ENCODE measurements at regions not wholly inside any gene's neighbourhood (a gene's known extent, or its start where the extent isn't known, plus 50 kb on each side); places are given as distances from the start of the nearest gene placed in this dataset.
"Not testable (repeated sequence)": the region's sequence is repeated elsewhere in the genome, so short reads cannot be mapped to it uniquely, and the experiment has no call there.

DNA sequence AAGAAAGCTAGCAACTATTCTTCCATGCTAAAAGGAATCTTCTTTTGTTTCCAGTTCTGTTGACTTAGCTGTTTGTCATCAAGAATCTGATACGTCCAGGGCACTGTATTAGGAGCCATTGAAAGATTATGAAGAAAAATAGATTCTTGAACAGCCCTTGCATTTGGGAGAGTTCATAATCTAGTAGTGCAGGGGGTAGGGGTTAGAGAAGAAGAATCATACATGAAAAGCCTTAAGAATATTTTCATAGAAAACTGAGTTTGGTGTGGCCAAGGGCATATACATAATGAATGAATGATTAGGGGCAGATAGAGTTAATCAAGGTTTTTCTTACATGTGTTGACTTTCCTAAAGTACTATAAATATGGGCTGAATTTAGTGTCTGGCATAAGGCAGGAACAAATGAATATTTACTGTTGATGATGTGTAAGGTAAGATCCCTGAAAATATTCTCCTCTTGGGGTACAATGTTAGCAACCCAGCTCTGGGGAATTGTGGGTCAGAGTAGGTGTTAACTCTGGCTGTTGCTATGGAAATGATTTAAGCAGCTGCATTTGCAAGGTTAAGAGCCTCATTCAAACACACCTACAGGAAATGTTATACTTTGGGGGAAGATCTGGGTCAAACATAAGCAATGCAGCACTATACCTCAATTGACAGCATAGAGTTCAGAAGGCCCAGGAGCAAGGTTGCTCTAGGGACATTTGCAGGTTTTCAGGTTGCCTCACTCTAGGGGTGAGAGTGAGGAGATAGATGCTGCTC lies 667.3 kb upstream of the CITED2 start:
- no peak for DNase-seq (ENCODE audit: low read depth in 2 of 2)

DNA sequence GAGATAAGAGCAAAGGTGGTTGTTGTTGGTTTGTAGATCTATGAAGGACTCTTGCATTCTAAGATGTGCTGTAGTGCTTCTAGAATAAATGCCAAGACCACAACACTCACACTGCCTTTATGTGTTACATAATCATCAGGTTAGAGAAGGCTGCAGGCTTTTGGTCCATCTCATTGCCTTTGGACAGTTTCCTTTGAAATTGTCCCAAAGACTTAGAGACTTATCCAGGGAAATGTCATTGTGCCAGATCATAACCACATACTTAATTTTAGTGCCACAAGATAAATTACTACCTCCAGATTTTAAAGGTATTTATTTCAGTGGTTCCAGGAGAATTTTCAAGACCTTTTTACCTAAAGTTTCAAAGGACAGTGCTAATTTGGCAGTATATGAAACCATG lies 666.6 kb upstream of the CITED2 start:
- DNase-seq (ENCODE audit: low read depth in 2 of 2): no peak

DNA sequence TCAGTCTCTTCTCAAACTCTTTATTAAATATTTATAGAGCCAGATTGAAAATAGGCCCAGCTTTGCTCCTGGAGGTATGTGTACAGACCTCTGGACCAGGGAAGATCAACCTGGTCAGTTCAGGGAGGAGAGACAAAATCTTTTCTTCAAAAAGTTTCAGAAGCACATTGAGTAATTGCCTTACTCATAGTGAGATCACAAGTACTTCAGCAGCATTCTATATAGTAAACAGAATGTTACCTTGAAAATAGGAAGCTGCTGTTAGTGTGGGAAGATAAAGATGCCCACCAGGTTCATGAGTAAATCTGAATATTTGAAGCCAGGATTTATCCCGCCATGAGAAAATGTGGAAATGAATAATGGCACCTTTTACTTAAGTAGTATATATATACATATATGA lies 665.9 kb upstream of the CITED2 start:
- no peak for DNase-seq (ENCODE audit: low read depth in 2 of 2)

DNA sequence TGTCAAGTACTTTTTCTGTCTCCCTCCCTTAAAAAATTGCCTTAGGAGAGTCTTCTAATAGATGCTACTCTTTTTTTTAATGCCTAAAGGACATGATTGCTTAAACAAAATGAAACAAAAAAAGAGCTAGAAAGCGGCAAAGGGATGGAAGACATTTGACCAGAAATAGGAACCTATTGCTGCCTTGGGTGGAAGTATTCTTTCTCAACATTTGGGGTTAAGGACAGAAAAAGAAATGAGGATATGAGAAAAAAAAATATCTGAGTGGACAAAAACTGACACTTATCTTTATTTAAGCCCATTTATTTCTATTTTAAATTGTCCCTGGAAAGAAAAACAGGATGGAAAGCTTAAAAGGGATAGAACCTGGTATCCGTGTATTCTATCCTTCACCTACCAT lies 664.9 kb upstream of the CITED2 start:
- DNase-seq (ENCODE audit: low read depth in 2 of 2): no peak

DNA sequence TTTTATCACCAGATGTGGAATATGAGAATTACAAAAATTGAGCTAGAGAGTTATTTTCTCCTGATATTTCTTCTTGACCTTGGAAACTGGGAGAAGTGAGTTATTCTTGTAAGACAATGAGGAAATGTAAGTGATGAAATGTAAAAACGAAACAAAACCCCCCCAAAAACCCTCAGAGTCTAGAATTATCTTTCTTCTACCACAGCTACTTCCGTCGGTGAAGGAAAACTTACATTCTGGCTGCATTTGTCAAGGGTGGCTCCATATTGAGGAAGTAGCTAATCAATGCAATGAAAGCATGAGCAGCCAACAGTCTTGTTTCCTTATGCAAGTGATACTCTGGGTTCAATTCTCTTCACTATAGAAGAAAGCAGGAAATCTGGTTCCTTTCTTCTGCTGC lies 661.7 kb upstream of the CITED2 start:
- no peak for DNase-seq (ENCODE audit: low read depth in 2 of 2)

DNA sequence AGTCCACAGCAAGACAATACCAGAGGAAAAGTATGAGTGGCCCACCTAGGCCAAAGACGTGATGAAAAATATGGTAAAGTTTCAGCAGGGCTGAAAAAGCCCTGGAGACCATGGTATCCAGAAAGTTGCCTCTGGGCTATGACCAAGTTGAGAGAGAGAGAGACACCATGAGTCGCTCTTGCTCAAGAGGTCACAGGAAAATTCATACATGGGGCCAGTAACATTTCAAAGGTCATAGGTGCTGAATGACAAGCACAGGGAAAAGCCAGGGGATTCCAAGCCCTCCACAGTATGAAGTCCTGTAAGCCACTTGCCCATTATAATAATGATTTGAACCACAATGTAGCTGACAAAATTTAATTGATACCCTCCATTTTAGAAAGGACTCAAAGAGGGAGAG lies 657.7 kb upstream of the CITED2 start:
- no peak for DNase-seq (ENCODE audit: low read depth in 2 of 2)

DNA sequence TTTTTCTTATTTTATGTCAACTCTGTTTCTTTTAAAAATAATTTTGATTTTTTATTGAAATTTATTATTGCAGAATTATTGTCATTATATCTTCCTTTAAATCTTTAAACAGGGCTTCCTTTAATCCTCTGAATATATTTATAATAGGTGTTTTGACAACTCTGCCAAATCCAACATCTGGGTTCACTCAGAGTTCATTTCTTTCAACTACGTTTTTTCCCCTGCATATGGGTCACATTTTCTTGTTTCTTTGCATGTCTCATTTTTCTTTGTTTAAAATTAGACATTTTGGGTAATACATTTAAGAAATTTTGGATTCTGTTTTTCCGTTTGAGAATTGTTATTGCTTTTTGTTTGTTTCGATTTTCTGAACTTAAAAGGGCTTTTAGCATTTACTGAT lies 655.1 kb upstream of the CITED2 start:
- DNase-seq (ENCODE audit: low read depth in 2 of 2): no peak

DNA sequence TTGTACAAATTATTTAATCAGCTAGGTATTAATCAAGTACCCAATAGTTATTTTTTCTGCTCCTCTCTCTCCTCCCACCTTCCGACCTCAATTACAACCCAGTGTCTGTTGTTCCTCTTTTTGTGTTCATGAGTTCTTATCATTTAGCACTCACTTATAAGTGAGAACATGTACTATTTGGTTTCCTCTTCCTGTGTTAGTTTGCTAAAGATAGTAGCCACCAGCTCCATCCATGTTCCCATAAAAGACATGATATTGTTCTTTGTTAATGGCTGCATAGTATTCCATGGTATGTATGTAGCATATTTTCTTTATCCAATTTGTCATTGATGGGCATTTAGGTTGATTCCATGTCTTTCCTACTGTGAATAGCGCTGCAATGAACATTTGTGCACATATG lies 652.8 kb upstream of the CITED2 start:
- DNase-seq (ENCODE audit: low read depth in 2 of 2): no peak

DNA sequence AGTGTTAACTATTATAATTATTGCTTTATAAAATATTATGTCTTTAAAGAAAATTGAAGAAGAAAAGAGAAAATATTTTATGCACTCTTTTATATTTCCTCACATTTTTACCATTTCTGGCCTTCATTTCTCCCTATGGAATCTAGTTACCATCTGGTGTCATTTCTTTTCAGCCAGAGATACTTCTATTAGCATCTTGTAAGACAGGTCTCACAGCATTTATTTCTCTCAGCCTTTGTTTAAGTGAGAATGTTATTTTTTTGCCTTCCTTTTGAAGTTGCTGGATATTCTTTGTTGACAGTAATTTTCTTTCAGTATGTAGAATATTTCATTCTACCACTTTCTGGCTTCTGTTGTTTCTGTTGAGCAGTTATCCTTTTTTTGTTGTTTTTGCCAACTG lies 652.1 kb upstream of the CITED2 start:
- no peak for DNase-seq (ENCODE audit: low read depth in 2 of 2)

DNA sequence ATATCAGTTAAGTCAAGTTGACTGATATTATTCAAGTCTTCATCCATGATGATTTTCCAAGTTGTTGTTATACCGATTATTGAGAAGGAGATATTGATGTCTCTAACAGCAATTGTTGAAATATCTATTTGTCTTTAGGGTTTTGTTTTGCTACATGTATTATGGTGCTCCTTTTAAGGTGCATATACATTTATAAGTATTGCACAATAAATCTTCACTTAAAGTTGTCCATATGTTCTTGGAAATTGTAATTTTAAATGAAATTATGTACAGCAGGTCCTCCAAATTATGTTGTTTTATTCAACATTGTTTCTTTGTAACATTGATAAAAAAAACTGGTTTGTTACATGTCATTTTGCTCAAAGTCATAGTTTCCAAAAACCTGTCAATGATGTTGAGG lies 650.7 kb upstream of the CITED2 start:
- DNase-seq (ENCODE audit: low read depth in 2 of 2): no peak

DNA sequence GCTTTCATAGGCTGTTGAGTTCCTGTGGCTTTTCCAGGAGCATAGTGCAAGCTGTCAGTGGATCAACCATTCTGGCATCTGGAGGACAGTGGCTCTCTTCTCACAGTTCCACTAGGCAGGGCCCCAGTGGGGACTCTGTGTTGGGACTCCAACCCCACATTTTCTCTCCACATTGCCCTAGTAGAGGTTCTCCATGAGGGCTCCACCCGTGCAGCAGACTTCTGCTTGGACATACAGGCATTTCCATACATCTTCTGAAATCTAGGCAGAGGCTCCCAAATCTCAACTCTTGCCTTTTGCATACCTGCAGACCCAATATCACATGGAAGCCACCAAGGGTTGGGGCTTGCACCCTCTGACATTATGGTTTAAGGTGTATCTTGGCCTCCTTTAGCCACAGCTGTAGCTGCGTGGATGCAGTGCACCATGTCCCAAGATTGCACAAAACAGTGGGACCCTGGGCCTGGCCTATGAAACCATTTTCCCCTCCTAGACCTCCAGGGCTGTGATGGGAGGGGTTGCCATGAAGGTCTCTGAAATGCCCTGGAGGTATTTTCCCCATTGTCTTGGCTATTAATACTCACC lies 645.9 kb upstream of the CITED2 start:
- no peak for DNase-seq (ENCODE audit: low read depth in 2 of 2)

DNA sequence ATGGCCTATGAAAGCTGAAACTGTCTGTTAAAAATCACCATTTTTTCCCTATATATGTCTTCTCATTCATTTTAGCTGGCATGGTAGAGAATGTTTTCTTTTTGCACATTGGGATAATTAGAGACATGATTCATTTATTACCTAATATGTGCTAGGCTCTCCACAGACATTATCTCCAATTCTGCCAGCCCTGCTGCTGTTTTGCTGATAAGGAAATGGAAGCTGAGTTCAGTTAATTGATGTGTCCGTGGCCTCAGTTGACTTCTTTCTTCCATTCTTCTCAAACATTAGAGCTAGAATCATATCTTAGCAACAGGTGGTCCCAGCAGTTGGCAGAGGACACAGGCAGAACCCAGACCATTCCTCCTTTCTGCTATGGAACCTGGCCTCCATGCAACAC lies 644.1 kb upstream of the CITED2 start:
- DNase-seq (ENCODE audit: low read depth in 2 of 2): no peak

DNA sequence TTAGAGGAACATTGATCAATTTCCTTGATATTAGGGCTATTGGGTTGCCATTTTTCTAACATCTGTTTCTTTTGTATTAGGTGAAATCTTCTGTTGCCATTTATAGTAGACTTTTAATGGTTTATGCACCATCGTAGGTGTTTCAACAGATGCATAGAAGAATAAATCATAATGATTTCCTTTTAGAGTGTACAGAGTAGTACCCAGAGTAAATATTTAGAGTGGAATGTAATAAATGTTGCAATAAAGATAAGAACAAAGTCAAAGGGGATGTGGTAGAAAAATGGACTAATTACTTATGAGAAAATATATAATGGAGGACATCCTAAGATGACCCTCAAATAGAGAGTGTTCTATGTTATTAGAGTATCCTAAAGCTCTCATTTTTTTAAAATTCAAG lies 643.0 kb upstream of the CITED2 start:
- no peak for DNase-seq (ENCODE audit: low read depth in 2 of 2)

DNA sequence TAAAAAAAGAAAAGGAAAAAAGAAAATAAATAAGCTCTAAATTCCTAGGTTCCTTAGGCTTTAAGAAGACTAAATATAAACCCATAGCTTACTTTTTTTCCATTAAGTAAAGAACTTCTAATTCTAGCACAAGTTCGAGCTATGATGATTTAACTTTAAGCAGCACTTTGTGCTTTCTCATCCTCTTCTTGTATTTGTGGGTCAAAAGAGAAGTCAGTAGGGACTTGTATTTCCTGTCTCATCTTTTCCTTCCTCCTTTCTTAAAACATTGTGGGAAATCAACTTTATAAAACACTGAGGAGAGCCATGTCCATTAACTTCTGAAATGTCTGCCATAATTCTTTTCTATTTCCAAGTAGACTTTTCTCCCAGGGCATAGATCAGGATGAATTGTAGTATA lies 637.7 kb upstream of the CITED2 start:
- DNase-seq (ENCODE audit: low read depth in 2 of 2): no peak

DNA sequence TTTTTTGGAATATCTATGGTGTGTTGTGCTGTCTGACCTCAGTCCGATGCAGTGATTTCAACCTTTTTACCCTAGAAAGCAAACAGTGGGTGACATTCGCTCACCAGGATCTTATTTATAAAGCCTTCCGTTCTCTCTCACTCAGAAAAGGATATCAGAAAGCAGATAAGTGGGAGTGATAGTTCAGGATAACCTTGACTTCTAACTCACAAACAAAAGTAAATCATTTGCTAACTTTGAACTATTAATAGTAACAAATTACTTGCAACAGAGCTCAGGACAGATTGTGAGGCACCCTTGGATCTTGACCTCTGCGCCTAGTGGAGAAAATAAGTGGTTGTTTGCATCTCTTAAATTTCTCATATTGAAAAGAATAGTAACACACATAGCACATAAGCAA lies 637.1 kb upstream of the CITED2 start:
- DNase-seq (ENCODE audit: low read depth in 2 of 2): no peak

DNA sequence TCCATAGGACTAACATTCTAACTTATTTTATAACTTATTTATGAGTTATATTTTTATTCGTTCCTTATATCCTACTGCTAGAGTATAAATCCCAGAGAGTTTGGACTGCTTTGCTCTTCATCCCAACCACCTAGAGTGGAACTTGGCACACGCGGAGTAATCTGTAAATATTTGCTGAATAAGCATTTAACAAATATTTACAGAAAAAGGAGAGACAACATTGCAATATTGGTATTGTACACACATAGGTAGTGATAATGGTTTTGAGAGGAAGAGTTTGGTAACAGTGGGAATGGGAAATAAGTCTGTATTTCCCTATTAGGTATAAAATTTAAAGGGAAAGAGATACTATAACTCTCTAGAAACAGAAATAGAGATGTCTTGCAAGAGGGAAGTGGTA lies 634.8 kb upstream of the CITED2 start:
- DNase-seq (ENCODE audit: low read depth in 2 of 2): no peak

DNA sequence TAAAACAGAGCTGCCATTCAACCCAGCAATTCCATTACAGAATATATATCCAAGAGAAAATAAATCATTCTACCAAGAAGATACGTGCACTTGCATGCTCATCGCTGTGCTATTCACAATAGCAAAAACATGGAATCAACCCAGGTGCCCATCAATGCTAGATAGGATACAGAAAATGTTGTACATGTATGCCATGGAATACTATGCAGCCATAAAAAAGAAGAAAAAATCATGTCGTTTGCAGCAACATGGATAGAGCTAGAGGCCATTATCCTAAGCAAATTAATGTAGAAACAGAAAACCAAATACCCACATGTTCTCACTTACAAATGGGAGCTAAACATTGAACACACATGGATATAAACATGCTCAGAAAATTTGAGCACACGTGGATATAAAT lies 633.1 kb upstream of the CITED2 start:
- no peak for DNase-seq (ENCODE audit: low read depth in 2 of 2)

DNA sequence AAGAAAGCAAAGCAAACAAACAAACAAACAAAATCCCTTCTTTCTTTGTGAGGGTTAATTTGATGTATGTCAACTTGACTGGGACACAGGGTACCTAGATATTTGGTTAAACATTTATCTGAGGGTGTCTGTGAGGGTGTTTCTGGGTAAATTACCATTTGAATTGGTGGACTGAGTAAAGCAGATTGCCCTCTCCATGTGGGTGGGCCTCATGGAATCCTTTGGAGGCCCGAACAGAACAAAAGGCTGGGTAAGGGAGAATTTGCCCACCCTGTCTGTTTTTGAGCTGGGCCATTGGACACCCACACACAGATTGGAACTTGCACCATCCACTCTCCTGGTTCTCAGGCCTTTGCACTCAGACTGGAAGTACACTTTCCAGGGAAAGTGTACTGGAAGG lies 628.8 kb upstream of the CITED2 start:
- no peak for DNase-seq (ENCODE audit: low read depth in 2 of 2)

DNA sequence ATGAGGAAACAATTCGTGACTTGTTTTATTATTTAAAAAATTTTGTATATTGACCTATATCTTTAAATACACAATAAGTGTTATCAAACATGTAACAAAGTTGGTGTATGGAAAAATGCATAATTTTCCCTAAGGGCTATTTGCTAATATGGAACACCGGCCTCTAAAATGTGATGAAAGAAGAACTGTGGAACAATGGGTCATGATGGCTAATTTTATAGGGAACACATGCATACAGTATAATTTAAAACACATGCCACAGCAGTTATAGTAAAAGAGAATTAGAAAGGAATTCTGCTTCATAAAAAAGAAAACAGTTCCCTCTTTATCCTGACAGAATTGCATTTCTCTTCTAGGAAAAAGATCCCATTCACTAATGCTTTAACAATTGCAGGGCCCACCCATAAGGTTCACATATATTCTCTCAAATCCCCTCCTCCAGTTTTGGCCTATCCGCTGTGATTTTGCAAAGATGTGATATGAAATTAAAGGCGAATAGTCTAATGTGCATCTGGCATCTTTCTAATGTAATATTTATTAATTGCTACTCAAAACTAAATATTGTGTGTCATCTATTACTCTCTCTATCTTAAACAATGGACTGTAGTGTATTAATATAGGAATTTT lies 628.1 kb upstream of the CITED2 start:
- no peak for DNase-seq (ENCODE audit: low read depth in 2 of 2)

DNA sequence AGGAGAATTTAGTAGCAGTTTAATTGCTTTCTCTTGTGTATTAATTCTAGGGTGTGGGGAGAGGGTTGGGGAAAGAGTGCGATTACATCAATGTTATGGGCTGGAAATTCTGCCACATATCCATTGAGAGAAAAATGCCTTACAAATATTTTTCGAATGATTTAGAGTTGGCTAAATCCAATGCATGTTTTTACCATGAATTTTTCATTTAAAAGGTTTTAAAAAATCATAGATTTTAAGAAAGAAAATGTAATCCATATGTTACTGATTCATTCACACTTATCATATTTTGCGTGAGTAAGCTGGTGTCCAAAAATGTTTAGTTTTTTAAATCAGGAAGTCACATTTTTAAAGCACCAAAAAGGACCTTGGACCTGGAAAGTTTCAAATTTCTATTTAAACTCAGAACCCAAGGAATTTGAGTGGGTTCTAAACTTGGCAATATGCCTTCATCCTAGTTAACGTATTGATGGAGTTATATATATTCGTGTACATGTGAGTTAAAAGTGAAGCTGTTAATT lies 627.4 kb upstream of the CITED2 start:
- DNase-seq (ENCODE audit: low read depth in 2 of 2): no peak

DNA sequence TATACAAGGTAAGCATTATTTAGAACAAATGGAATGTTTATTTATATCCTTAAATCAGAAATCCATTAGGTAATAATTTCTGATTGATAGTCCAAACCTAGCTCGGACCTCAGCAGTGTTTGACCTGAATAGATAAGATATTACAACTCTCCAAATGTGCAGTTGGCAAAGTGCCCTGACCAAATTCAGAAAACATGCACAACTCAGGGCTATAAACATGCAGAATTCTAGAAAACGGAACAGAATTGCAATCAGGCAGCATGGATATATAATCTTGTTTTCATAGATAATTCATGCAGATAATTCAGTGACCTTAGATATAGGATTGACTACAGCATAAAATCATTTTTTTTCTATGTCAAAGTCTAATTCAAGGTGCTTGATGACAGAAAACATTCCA lies 626.6 kb upstream of the CITED2 start:
- DNase-seq (ENCODE audit: low read depth in 2 of 2): no peak

DNA sequence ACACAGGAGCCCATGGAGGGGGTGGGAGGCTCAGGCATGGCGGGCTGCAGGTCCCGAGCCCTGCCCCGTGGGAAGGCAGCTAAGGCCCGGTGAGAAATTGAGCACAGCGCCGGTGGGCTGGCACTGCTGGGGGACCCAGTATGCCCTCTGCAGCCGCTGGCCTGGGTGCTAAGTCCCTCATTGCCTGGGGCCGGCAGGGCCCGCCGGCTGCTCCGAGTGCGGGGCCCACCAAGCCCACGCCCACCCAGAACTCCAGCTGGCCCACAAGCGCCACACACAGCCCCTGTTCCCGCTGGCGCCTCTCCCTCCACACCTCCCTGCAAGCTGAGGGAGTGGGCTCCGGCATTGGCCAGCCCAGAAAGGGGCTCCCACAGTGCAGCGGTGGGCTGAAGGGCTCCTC lies 625.2 kb upstream of the CITED2 start:
- not testable (repeated sequence) for DNase-seq (ENCODE audit: low read depth in 2 of 2)

DNA sequence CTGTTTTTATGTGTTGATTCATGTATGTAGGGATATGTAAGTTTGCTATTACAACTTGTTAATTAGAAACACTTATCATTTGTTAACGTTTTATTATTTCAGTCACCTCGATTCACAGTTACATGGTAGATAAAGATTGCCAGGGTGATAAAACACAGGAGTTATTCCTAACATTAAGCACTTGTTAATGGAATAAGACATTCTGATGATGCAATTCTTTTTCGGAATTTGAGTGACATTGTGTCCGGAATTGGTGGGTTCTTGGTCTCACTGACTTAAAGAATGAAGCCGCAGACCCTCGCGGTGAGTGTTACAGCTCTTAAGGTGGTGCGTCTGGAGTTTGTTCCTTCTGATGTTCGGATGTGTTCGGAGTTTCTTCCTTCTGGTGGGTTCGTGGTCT lies 624.0 kb upstream of the CITED2 start:
- DNase-seq (ENCODE audit: low read depth in 2 of 2): not testable (repeated sequence)
